Liver (tissue), 8 donors: ENCODE measurements at regions not wholly inside any gene's neighbourhood (a gene's known extent, or its start where the extent isn't known, plus 50 kb on each side); places are given as distances from the start of the nearest gene placed in this dataset.

Experiments
- DNase-seq: peaks from one replicate; pipeline ENCODE4 v3.0.0-alpha.2; 2017; ENCODE audit warnings: low spot score
- H3K27ac ChIP-seq, 2 donors: one replicate each; pipeline ENCODE4 v1.7.0; 2013; ENCODE audit warnings: inconsistent platforms in 2 of 2, low read length in 2 of 2, control low read depth in 1 of 2, low read depth in 1 of 2, mild to moderate bottlenecking in 1 of 2
- H3K27me3 ChIP-seq, 4 donors: one replicate each; pipeline versions ENCODE4 v1.6.1 to v1.7.0; 2013; ENCODE audit warnings: low read length in 3 of 4, inconsistent platforms in 1 of 4, mild to moderate bottlenecking in 1 of 4, moderate library complexity in 1 of 4; ENCODE audit not compliant: control insufficient read depth in 4 of 4, insufficient read depth in 4 of 4
- H3K36me3 ChIP-seq, 4 donors: one replicate each; pipeline versions ENCODE4 v1.6.1 to v1.7.0; 2013; ENCODE audit warnings: low read length in 3 of 4, mild to moderate bottlenecking in 3 of 4, low read depth in 1 of 4, moderate library complexity in 1 of 4; ENCODE audit not compliant: control insufficient read depth in 4 of 4, insufficient read depth in 3 of 4
- H3K4me1 ChIP-seq, 4 donors: one replicate each; pipeline versions ENCODE4 v1.6.1 to v1.7.0; 2013; ENCODE audit warnings: low read length in 3 of 4, mild to moderate bottlenecking in 3 of 4, moderate library complexity in 1 of 4; ENCODE audit not compliant: control insufficient read depth in 4 of 4, insufficient read depth in 4 of 4
- H3K4me3 ChIP-seq, 3 donors: one replicate each; pipeline versions ENCODE4 v1.6.1 to v1.7.0; 2013; ENCODE audit warnings: low read length in 3 of 3, control low read depth in 1 of 3, low read depth in 1 of 3, mild to moderate bottlenecking in 1 of 3
- H3K9ac ChIP-seq, 2 donors: one replicate each; pipeline ENCODE4 v1.7.0; 2013; ENCODE audit warnings: low read length in 2 of 2, mild to moderate bottlenecking in 2 of 2, moderate library complexity in 2 of 2, control low read depth in 1 of 2, low read depth in 1 of 2
- H3K9me3 ChIP-seq, 4 donors: one replicate each; pipeline versions ENCODE4 v1.6.1 to v1.7.0; 2013; ENCODE audit warnings: low read length in 3 of 4; ENCODE audit not compliant: control insufficient read depth in 4 of 4
- EGR1 ChIP-seq, 2 donors: IDR thresholded peaks; 2 replicates each; pipeline ENCODE4 v1.6.1; 2016 to 2018; ENCODE audit warnings: antibody characterized with exemption in 2 of 2, low read depth in 2 of 2
- FOXA1 ChIP-seq: IDR thresholded peaks from 2 replicates; pipeline ENCODE4 v1.6.1; 2016; ENCODE audit warnings: antibody characterized with exemption
- FOXA2 ChIP-seq: IDR thresholded peaks from 2 replicates; pipeline ENCODE4 v1.6.1; 2016; ENCODE audit warnings: antibody characterized with exemption
- GABPA ChIP-seq, 2 donors: IDR thresholded peaks in 1 of 2; conservative IDR thresholded peaks in 1 of 2; 2 replicates each; pipeline ENCODE4 v1.6.1; 2016; ENCODE audit warnings: antibody characterized with exemption in 2 of 2, mild to moderate bottlenecking in 1 of 2, moderate library complexity in 1 of 2
- HNF4A ChIP-seq, 2 donors: conservative IDR thresholded peaks; 2 replicates each; pipeline ENCODE4 v1.6.1; 2016; ENCODE audit warnings: antibody characterized with exemption in 2 of 2, mild to moderate bottlenecking in 2 of 2
- HNF4G ChIP-seq: IDR thresholded peaks from 2 replicates; pipeline ENCODE4 v1.6.1; 2016; ENCODE audit warnings: antibody characterized with exemption
- JUND ChIP-seq, 2 donors: IDR thresholded peaks; 2 replicates each; pipeline ENCODE4 v1.6.1; 2016; ENCODE audit warnings: antibody characterized with exemption in 2 of 2
- NR2F2 ChIP-seq: IDR thresholded peaks from 2 replicates; pipeline ENCODE4 v1.6.1; 2016; ENCODE audit warnings: antibody characterized with exemption
- RXRA ChIP-seq, 2 donors: IDR thresholded peaks; 2 replicates each; pipeline ENCODE4 v1.6.1; 2017 to 2018; ENCODE audit warnings: antibody characterized with exemption in 2 of 2, mild to moderate bottlenecking in 1 of 2
- SP1 ChIP-seq: IDR thresholded peaks from 2 replicates; pipeline ENCODE4 v1.6.1; 2018; ENCODE audit warnings: antibody characterized with exemption, mild to moderate bottlenecking
- TAF1 ChIP-seq: conservative IDR thresholded peaks from 2 replicates; pipeline ENCODE4 v1.6.1; 2016; ENCODE audit warnings: antibody characterized with exemption, mild to moderate bottlenecking
- YY1 ChIP-seq: IDR thresholded peaks from 2 replicates; pipeline ENCODE4 v1.6.1; 2016; ENCODE audit warnings: antibody characterized with exemption, mild to moderate bottlenecking
- WGBS: extraction: QIAGEN DNeasy Blood & Tissue Kit; methylation state at CpG from one replicate; pipeline ENCODE4 v1.1.7; 2013; 5-methylcytosine and 5-hydroxymethylcytosine counted together
- TF ChIP-seq, protein P1 (sequence below): IDR thresholded peaks from 2 replicates; pipeline ENCODE4 v1.6.1; 2016; ENCODE audit warnings: antibody characterized with exemption
- TF ChIP-seq, protein P2 (sequence below): IDR thresholded peaks from 2 replicates; pipeline ENCODE4 v1.6.1; 2016; ENCODE audit warnings: antibody characterized with exemption
- TF ChIP-seq, protein P3 (sequence below): IDR thresholded peaks from 2 replicates; pipeline ENCODE4 v1.6.1; 2016; ENCODE audit warnings: antibody characterized with exemption
- TF ChIP-seq, protein P4 (sequence below): fragments of 150-350 bp; IDR thresholded peaks from 2 replicates; pipeline ENCODE4 v1.5.1; 2017; ENCODE audit warnings: improper control_type of control experiment, low read depth, low read length; ENCODE audit not compliant: missing input control
- donor health status: healthy.
- donor health status: healthy.
- donor health status: healthy.
- donor health status: healthy.
- donor health status: healthy.

DNA sequence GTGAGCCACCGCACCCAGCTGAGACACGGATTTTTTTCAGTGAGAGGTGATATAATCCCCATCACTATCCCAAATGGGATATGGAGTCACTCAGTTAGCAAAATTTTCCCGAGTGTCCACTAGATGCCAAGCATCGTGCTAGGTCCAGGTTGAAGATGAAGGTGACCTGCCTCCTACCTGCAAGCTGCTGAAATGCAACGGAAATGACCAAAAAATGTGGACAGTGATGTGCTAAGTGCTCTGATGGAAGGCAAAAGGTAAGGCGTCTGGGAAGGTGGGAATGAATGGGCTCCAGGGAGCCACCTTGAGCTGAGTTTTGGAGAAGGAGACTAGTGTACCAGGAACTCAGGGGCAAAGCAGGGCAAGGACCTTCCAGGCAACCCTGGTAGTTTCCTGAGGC lies 64.6 kb downstream of the CALM1 start:
- 78% methylated on average over 6 of the region's 6 CpGs for WGBS

DNA sequence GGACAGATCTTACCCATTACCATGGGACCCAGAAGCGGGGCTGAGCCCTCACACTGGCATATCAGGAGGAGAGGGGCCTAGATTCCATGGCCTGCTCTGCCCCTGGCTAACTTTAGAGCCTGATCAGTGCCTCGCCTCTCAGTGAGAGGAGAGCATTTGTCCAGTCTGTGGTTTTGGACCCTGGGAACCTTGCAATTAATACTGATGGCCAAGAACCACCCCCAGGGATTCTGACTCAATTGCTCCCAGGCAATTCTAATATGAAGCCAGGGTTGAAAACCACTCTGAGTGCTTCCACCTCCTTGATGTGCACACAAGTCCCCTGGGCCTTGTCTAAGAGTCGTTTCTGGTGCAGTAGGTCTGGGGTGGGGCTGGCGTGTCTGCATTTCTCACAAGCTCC lies 67.7 kb downstream of the CALM1 start:
- TF ChIP-seq, protein P1, sequence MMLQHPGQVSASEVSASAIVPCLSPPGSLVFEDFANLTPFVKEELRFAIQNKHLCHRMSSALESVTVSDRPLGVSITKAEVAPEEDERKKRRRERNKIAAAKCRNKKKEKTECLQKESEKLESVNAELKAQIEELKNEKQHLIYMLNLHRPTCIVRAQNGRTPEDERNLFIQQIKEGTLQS, result no peak
- no peak for TF ChIP-seq HNF4G
- TF ChIP-seq TAF1, result no peak
- TF ChIP-seq, protein P2, sequence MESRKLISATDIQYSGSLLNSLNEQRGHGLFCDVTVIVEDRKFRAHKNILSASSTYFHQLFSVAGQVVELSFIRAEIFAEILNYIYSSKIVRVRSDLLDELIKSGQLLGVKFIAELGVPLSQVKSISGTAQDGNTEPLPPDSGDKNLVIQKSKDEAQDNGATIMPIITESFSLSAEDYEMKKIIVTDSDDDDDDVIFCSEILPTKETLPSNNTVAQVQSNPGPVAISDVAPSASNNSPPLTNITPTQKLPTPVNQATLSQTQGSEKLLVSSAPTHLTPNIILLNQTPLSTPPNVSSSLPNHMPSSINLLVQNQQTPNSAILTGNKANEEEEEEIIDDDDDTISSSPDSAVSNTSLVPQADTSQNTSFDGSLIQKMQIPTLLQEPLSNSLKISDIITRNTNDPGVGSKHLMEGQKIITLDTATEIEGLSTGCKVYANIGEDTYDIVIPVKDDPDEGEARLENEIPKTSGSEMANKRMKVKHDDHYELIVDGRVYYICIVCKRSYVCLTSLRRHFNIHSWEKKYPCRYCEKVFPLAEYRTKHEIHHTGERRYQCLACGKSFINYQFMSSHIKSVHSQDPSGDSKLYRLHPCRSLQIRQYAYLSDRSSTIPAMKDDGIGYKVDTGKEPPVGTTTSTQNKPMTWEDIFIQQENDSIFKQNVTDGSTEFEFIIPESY, result no peak
- no peak for TF ChIP-seq YY1
- no peak for TF ChIP-seq GABPA (IDR thresholded peaks at IDR 0.05 in 1 of 2, conservative IDR thresholded peaks at IDR 0.05 in 1 of 2)
- TF ChIP-seq EGR1 (IDR thresholded peaks at IDR 0.05; ENCODE audit: low read depth in 2 of 2), result no peak
- no peak for TF ChIP-seq HNF4A (conservative IDR thresholded peaks at IDR 0.05)
- no peak overlapping the region for H3K4me3 ChIP-seq
- H3K4me1 ChIP-seq, result no peaks in the 10 kb centered on the region
- 85% methylated on average over 4 of the region's 4 CpGs for WGBS
- no peak overlapping the region for H3K27ac ChIP-seq
- no peaks in the 10 kb centered on the region for H3K9me3 ChIP-seq
- no peaks in the 10 kb centered on the region for H3K27me3 ChIP-seq
- no peak overlapping the region for H3K9ac ChIP-seq
- no peak for DNase-seq
- H3K36me3 ChIP-seq, result no peaks in the 10 kb centered on the region

More for the DNA sequence above, 64.6 kb downstream of the CALM1 start:
- H3K27me3 ChIP-seq, result no peaks in the 10 kb centered on the region
- no peak overlapping the region for H3K4me3 ChIP-seq
- no peaks in the 10 kb centered on the region for H3K4me1 ChIP-seq
- H3K9me3 ChIP-seq, result no peaks in the 10 kb centered on the region
- H3K36me3 ChIP-seq, result no peaks in the 10 kb centered on the region
- H3K27ac ChIP-seq, result no peak overlapping the region
- TF ChIP-seq HNF4G (no peak), HNF4A (conservative IDR thresholded peaks at IDR 0.05) (no peak), YY1 (no peak), RXRA (IDR thresholded peaks at IDR 0.05) (no peak), FOXA1 (no peak), EGR1 (IDR thresholded peaks at IDR 0.05; ENCODE audit: low read depth in 2 of 2) (no peak), TAF1 (no peak), SP1 (no peak), GABPA (IDR thresholded peaks at IDR 0.05 in 1 of 2, conservative IDR thresholded peaks at IDR 0.05 in 1 of 2) (no peak), FOXA2 (no peak), JUND (IDR thresholded peaks at IDR 0.05) (no peak), NR2F2 (no peak)
- TF ChIP-seq, protein P2, result no peak
- TF ChIP-seq, protein P1, result no peak
- TF ChIP-seq, protein P3, sequence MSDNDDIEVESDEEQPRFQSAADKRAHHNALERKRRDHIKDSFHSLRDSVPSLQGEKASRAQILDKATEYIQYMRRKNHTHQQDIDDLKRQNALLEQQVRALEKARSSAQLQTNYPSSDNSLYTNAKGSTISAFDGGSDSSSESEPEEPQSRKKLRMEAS, result no peak
- TF ChIP-seq, protein P4, sequence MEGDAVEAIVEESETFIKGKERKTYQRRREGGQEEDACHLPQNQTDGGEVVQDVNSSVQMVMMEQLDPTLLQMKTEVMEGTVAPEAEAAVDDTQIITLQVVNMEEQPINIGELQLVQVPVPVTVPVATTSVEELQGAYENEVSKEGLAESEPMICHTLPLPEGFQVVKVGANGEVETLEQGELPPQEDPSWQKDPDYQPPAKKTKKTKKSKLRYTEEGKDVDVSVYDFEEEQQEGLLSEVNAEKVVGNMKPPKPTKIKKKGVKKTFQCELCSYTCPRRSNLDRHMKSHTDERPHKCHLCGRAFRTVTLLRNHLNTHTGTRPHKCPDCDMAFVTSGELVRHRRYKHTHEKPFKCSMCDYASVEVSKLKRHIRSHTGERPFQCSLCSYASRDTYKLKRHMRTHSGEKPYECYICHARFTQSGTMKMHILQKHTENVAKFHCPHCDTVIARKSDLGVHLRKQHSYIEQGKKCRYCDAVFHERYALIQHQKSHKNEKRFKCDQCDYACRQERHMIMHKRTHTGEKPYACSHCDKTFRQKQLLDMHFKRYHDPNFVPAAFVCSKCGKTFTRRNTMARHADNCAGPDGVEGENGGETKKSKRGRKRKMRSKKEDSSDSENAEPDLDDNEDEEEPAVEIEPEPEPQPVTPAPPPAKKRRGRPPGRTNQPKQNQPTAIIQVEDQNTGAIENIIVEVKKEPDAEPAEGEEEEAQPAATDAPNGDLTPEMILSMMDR, result no peak
- H3K9ac ChIP-seq, result no peak overlapping the region
- no peak for DNase-seq
